H9 (cell line): ENCODE measurements at regions not wholly inside any gene's neighbourhood (a gene's known extent, or its start where the extent isn't known, plus 50 kb on each side); places are given as distances from the start of the nearest gene placed in this dataset.

Source experiments
- DNase-seq: peaks from one replicate; pipeline ENCODE4 v3.0.0-alpha.2; 2017
- H2AFZ ChIP-seq: one replicate; pipeline ENCODE4 v1.6.1; 2013; ENCODE audit warnings: mild to moderate bottlenecking, low read length, control low read depth, moderate library complexity
- H2AK5ac ChIP-seq: 2 replicates; pipeline ENCODE4 v1.6.1; 2013; ENCODE audit warnings: low read length, control low read depth, mixed read lengths; ENCODE audit not compliant: insufficient read length
- H2BK120ac ChIP-seq: one replicate; pipeline ENCODE4 v1.6.1; 2013; ENCODE audit warnings: low read depth, mild to moderate bottlenecking, low read length, control low read depth, inconsistent platforms; ENCODE audit not compliant: poor library complexity, severe bottlenecking
- H2BK12ac ChIP-seq: 2 replicates; pipeline ENCODE4 v1.6.1; 2013; ENCODE audit warnings: low read length, control low read depth, mixed read lengths, low read depth; ENCODE audit not compliant: insufficient read length
- H2BK15ac ChIP-seq: 2 replicates; pipeline ENCODE4 v1.6.1; 2013; ENCODE audit warnings: low read depth, low read length, control low read depth
- H2BK20ac ChIP-seq: one replicate; pipeline ENCODE4 v1.6.1; 2013; ENCODE audit warnings: low read depth, mild to moderate bottlenecking, low read length, control low read depth, inconsistent platforms; ENCODE audit not compliant: poor library complexity, severe bottlenecking
- H2BK5ac ChIP-seq: 2 replicates; pipeline ENCODE4 v1.6.1; 2013; ENCODE audit warnings: low read length, control low read depth, mixed read lengths; ENCODE audit not compliant: insufficient read length
- H3K14ac ChIP-seq: 2 replicates; pipeline ENCODE4 v1.6.1; 2013; ENCODE audit warnings: low read length, control low read depth; ENCODE audit not compliant: insufficient read depth
- H3K18ac ChIP-seq: 2 replicates; pipeline ENCODE4 v1.6.1; 2013; ENCODE audit warnings: low read depth, mild to moderate bottlenecking, mixed read lengths, low read length, control low read depth; ENCODE audit not compliant: insufficient read length
- H3K23ac ChIP-seq: 2 replicates; pipeline ENCODE4 v1.6.1; 2013; ENCODE audit warnings: low read length, control low read depth, mixed read lengths, low read depth; ENCODE audit not compliant: insufficient read length
- H3K23me2 ChIP-seq: 2 replicates; pipeline ENCODE4 v1.6.1; 2013; ENCODE audit warnings: low read depth, mild to moderate bottlenecking, mixed read lengths, low read length, control low read depth; ENCODE audit not compliant: insufficient read length, poor library complexity, severe bottlenecking
- H3K27ac ChIP-seq: 2 replicates; pipeline ENCODE4 v1.5.1; 2013; ENCODE audit warnings: low read length, control low read depth, mixed read lengths, low read depth; ENCODE audit not compliant: insufficient read length
- H3K27me3 ChIP-seq: 2 replicates; pipeline ENCODE4 v1.6.1; 2013; ENCODE audit warnings: low read length, control low read depth, inconsistent platforms; ENCODE audit not compliant: insufficient read depth
- H3K4ac ChIP-seq: 2 replicates; pipeline ENCODE4 v1.6.1; 2013; ENCODE audit warnings: low read depth, mild to moderate bottlenecking, control low read depth, inconsistent platforms, low read length, moderate library complexity
- H3K4me1 ChIP-seq: 2 replicates; pipeline ENCODE4 v1.6.1; 2013; ENCODE audit warnings: low read length, control low read depth, inconsistent platforms; ENCODE audit not compliant: insufficient read depth
- H3K4me2 ChIP-seq: 2 replicates; pipeline ENCODE4 v1.6.1; 2013; ENCODE audit warnings: low read length, control low read depth, mixed read lengths; ENCODE audit not compliant: insufficient read length, insufficient read depth
- H3K56ac ChIP-seq: 2 replicates; pipeline ENCODE4 v1.6.1; 2013; ENCODE audit warnings: low read depth, mild to moderate bottlenecking, mixed read lengths, low read length, control low read depth; ENCODE audit not compliant: insufficient read length
- H3K79me1 ChIP-seq: 2 replicates; pipeline ENCODE4 v1.6.1; 2013; ENCODE audit warnings: low read depth, mild to moderate bottlenecking, moderate library complexity, low read length, control low read depth, inconsistent platforms; ENCODE audit not compliant: insufficient read depth, poor library complexity, severe bottlenecking
- H3K79me2 ChIP-seq: 2 replicates; pipeline ENCODE4 v1.6.1; 2013; ENCODE audit warnings: low read length, control low read depth, inconsistent platforms; ENCODE audit not compliant: insufficient read depth
- H3K9ac ChIP-seq: 2 replicates; pipeline ENCODE4 v1.6.1; 2013; ENCODE audit warnings: low read length, control low read depth, mixed read lengths; ENCODE audit not compliant: insufficient read length; ENCODE audit errors: extremely low read depth
- H3K9me3 ChIP-seq: one replicate; pipeline ENCODE4 v1.6.1; 2013; ENCODE audit warnings: low read depth, low read length, inconsistent platforms; ENCODE audit not compliant: control insufficient read depth
- H3T11ph ChIP-seq: one replicate; pipeline ENCODE4 v1.6.1; 2013; ENCODE audit warnings: mild to moderate bottlenecking, low read length, control low read depth, inconsistent platforms
- H4K20me1 ChIP-seq: one replicate; pipeline ENCODE4 v1.6.1; 2013; ENCODE audit not compliant: control insufficient read depth, insufficient read length, insufficient read depth
- H4K5ac ChIP-seq: 2 replicates; pipeline ENCODE4 v1.6.1; 2013; ENCODE audit warnings: low read depth, mild to moderate bottlenecking, mixed read lengths, low read length, control low read depth; ENCODE audit not compliant: insufficient read length
- H4K8ac ChIP-seq: replicated peaks from 2 replicates; pipeline ENCODE4 v1.6.1; 2013; ENCODE audit warnings: low read length, control low read depth, mixed read lengths, low read depth; ENCODE audit not compliant: insufficient read length
- H4K91ac ChIP-seq: 2 replicates; pipeline ENCODE4 v1.6.1; 2013; ENCODE audit warnings: low read depth, mild to moderate bottlenecking, moderate library complexity, mixed read lengths, low read length, control low read depth; ENCODE audit not compliant: insufficient read length
- H3K27ac Mint-ChIP-seq, 3 experiments: 2 replicates in 2 of 3; 3 replicates in 1 of 3; pipeline ENCODE4 v1.8.0; 2020 to 2021; ENCODE audit warnings: mixed read lengths in 3 of 3, mild to moderate bottlenecking in 1 of 3, moderate library complexity in 1 of 3
- H3K27me3 Mint-ChIP-seq: 2 replicates; pipeline ENCODE4 v1.8.0; 2021; ENCODE audit warnings: low read depth, mild to moderate bottlenecking, moderate library complexity, mixed read lengths
- H3K36me3 Mint-ChIP-seq, 3 experiments: 2 replicates in 2 of 3; 3 replicates in 1 of 3; pipeline ENCODE4 v1.8.0; 2020 to 2021; ENCODE audit warnings: low read depth in 3 of 3, mixed read lengths in 3 of 3; ENCODE audit not compliant: insufficient read depth in 1 of 3
- H3K4me1 Mint-ChIP-seq, 2 experiments: 2 replicates each; pipeline ENCODE4 v1.8.0; 2020; ENCODE audit warnings: mixed read lengths in 2 of 2
- H3K4me3 Mint-ChIP-seq, 2 experiments: 2 replicates in 1 of 2; 3 replicates in 1 of 2; pipeline ENCODE4 v1.8.0; 2020 to 2021; ENCODE audit warnings: mild to moderate bottlenecking in 2 of 2, mixed read lengths in 2 of 2, moderate library complexity in 1 of 2
- H3K9me3 Mint-ChIP-seq, 2 experiments: 2 replicates in 1 of 2; 3 replicates in 1 of 2; pipeline ENCODE4 v1.8.0; 2020; ENCODE audit warnings: mild to moderate bottlenecking in 2 of 2, mixed read lengths in 2 of 2, moderate library complexity in 1 of 2
- CTCF ChIP-seq: fragments of 200-600 bp; sonication (generic); conservative IDR thresholded peaks from 3 replicates; pipeline ENCODE4 v1.8.0; 2021; ENCODE audit warnings: antibody characterized with exemption, mild to moderate bottlenecking
- WGBS: extraction: QIAGEN DNeasy Blood & Tissue Kit; methylation state at CpG from one replicate; pipeline ENCODE4 v1.1.7; 2013; ENCODE audit warnings: missing lambda C conversion rate, low lambda C conversion rate, mixed read lengths; ENCODE audit not compliant: insufficient read length; ENCODE audit errors: extremely low coverage; 5-methylcytosine and 5-hydroxymethylcytosine counted together

- Histone ChIP-seq H2BK120ac (no peak overlapping the region), H3K79me1 (no peaks in the 10 kb centered on the region), H3K9ac (no peak overlapping the region), H3K79me2 (no peaks in the 10 kb centered on the region), H3K4me1 (no peaks in the 10 kb centered on the region), H3K27ac (no peak overlapping the region), H3K4me2 (no peak overlapping the region), H2AK5ac (no peak overlapping the region), H4K5ac (no peak overlapping the region), H2BK12ac (no peak overlapping the region), H3K18ac (no peak overlapping the region), H4K91ac (no peak overlapping the region), H3T11ph (no peak overlapping the region), H2AFZ (no peak overlapping the region), H2BK15ac (no peak overlapping the region), H3K14ac (no peak overlapping the region), H2BK20ac (no peak overlapping the region), H3K27me3 (no peaks in the 10 kb centered on the region), H4K8ac (no peak overlapping the region), H3K4ac (no peak overlapping the region), H4K20me1 (no peaks in the 10 kb centered on the region), H2BK5ac (no peak overlapping the region), H3K23ac (no peak overlapping the region), H3K23me2 (no peaks in the 10 kb centered on the region), H3K56ac (no peak overlapping the region), H3K9me3 (no peaks in the 10 kb centered on the region)
- Mint-ChIP-seq H3K27me3 (no peaks in the 10 kb centered on the region), H3K4me1 (no peaks in the 10 kb centered on the region), H3K9me3 (no peaks in the 10 kb centered on the region), H3K36me3 (no peaks in the 10 kb centered on the region), H3K4me3 (no peak overlapping the region), H3K27ac (no peak overlapping the region)
- no peak for TF ChIP-seq CTCF
- no peak for DNase-seq
- no CpG with 5 or more reads among the region's 3 CpGs for WGBS
These were observed 722.6 kb downstream of the LRRIQ3 start for GRCh38 chr1:73475316-73475870.
